Lung microvascular endothelial cell (primary cell): ENCODE measurements at regions not wholly inside any gene's neighbourhood (a gene's known extent, or its start where the extent isn't known, plus 50 kb on each side); places are given as distances from the start of the nearest gene placed in this dataset.
A peak's percentile ranks its signal among the peaks of the same experiment; 100 is the strongest.

Experiments used
- DNase-seq, 2 donors: peaks; one replicate each; pipeline versions ENCODE4 v3.0.0 to v3.0.0-alpha.2; 2010; ENCODE audit warnings: low read depth in 2 of 2

DNA sequence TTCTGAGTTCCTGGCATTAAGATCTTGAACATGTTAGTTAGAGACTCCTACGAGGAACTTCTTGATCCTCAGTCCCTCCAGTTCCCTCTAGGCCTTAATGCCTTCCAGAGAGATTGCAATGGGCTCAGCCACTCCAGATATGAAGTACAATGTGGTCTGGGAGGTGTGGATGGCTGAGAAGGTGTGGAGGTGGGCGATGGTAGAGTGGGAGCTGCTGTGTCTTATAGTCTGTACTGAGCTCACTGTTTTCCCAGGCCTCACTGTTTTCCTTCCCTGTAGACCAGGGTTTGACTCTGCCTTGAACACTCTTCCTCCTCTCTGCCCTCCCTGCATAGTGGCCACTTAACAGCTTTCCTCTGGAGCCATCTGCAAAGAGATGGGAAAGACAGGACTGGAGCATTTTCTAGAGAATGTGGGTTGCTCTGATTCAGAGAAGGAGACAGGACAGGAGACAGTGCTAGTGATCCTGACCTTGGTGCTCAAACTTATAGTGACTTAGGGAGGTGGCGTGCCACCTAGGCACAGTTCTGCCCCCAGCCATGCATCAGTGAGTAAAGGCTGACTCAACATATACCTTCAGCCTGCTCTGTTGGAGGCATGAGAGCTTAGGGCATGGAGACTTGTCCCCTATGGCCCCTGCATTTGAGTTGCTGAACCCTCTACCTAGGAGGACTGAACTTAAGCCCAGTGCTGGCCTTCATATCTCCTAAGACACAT lies 129.7 kb downstream of the TDRD15 start:
- DNase-seq = no peak

DNA sequence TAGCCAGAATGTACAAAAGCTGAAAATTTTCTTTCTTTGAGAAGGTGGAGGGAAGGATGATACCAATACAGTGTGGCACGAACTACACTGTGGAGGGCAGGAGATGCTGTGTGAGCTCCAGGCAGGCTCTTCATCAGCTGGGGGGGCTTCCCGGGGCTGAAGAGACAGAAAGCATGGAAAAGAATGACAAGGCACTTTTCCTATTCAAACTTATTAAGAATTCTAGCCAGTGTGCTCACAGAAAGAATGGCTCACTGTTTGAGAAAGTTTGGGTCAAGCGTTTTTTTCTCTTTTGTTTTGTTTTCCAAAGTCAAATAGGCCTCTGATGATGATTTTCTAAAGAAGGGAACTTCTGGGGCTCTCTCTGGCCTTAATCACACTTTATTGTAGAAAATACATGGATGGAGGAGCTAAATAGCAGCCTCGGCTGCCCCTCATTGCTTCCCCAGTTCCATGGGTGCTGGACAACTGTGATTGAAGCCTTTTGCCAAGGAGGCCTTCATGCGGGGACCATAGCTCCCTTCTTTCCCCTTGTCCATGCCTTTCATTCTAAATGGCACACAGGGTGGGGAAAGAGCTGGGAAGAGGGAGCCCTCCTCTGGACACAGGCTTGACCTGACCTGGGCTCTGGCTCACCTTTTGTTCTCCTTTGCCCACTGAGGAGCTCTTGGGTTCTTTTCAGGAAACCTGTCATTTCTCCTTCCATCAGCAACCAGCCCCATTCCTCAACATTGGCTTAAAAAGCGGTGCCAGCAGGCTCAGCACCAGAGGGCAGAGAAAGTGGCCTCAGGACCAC lies 130.6 kb downstream of the TDRD15 start:
- no peak for DNase-seq

- peak; percentile 26 to 50 for DNase-seq
Measured at GRCh38 chr2:21256006-21256405, 132.2 kb downstream of the TDRD15 start.

DNA sequence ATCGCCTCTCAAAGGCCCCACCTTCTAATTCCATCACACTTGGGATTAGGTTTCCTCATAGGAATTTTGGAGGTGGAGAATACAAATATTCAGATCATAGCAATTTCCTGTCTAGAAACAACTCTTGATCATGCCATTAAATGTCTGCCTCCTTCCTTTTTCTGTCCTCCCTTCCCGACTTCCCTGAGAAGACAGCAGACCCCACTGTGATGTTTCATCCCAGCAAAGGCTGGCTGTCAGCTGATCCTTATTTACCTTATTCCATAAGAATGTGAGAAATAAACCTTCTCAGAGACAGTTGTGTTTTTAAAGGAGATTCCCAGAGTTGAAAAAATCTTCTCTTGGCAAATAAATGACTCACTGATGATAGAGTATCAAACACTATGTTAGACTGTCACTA lies 133.9 kb downstream of the TDRD15 start:
- no peak for DNase-seq

GRCh38 chr2:21258082-21258481 lies 134.3 kb downstream of the TDRD15 start:
- DNase-seq = no peak

DNA sequence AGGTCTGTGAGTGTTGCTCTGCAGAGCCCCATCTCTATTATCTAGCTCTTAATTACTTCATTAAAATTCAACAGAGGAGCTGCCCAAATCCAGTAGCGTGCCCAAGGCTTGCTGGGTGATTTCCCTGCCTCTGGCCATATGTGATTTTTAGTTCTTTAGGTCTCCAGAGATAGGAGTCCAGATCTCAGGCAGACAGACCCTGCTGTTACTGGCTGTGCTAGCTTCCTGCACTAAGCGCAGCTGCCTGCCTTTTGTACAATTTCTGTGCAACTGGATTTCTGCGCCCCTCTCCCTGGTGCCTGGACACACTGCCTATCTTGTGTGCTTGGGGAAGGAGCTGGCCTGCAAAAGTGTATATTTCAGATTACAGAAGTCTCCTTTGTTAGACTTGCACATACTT lies 136.5 kb downstream of the TDRD15 start:
- DNase-seq = no peak

DNA sequence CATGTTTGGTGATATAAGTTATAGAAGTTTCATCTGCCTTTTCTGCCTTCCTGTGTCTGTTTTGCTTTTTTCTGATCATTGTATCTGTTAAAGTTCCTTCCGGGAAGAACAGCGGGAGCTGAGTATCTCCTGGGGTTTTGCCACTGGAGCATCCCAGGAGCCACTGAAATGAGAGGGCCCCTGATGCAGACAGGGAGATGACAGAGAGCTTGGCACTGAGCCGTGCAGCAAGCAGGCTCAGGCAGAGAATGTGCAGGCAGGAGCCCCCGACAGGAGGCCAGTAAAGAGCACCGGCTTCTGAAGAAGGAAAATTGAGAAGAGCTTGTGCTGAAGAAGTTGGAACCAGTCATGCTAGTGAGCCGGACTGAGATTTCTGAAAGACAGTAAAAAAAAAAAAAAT lies 137.8 kb downstream of the TDRD15 start:
- no peak for DNase-seq

GRCh38 chr2:21262426-21262940 lies 138.7 kb downstream of the TDRD15 start:
- no peak for DNase-seq

- DNase-seq = no peak
Measured at GRCh38 chr2:21263622-21264021, 139.9 kb downstream of the TDRD15 start.

- no peak for DNase-seq
Measured at GRCh38 chr2:21265752-21266151, 142.0 kb downstream of the TDRD15 start.

DNA sequence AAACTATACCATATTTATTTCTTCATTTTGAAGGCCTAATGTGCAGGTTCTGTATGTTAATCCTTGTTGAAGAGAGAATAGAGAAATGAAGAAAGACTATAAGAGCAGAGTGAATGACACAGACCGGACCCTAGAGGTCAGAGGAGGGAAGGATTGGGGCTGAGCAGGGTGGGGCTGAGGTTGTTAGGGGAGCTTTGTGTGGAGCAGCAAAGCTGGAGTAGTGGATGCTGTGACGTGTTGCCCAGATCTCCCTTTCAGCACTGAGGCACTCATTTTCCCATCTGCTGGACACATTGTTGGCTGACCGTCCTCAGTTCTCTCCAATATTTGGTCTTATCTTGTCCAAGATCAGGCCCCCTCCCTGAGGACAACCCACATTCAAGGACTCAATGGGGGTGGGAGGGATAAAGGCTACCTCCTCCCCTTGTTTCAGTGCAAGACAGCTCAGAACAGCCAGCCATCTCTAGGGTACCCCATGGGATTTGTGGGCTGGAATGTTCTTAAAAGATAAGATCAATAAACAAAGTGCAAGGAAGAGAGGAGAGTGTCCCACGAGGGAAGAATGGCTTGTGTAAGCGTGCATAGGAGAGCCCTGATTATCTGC lies 143.6 kb downstream of the TDRD15 start:
- DNase-seq = no peak

DNA sequence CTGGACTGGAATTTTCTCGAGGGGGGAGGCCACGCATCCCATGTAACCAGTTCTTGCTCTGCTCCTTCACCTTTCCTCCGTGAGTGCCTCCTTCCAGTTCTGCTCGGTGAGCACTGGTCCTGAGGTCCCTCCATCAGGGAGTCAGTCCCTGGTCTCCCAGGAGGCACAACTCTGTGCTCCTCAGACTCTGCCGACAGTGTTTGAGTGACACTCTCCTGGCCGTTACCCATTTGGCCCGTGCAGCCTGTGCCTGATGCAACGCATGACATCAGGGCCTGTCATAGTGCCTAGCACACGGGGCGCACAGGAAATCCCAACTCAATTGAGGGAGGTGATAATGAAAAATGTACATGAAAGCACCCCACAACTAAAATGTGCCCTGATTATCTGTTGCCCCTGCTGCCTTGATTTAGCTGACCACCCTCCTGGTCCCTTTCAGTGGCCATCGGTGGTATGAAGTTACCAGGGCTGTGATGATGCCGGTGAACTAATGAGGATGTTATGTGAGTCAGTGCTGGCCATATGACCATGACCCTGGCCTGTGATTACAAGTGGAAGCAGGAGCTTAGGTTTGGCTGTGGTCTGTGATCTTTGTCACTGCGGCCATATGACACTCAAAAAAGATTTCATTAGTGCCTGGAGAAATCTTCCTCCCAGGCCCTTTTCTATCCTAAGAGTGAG lies 144.6 kb downstream of the TDRD15 start:
- no peak for DNase-seq

- no peak for DNase-seq
Measured at GRCh38 chr2:21268878-21269224, 145.1 kb downstream of the TDRD15 start.

DNA sequence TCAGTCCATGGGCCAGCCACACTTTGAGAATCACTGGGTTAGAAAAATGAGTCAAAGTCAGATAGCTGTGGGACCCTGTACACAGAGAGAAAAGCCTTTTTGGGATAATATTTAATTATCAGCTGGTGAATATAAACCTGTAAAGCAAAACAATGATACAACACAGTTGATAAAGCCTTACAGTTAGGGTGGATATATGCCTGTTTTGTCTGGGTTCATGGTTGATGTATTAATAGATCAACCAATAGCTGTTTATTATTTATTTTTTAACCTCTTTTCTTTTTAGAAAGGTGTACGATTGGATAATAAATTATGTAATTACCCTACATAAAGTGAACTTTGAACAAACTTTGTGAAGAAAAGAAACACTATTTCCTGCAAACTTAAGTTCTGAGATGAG lies 145.6 kb downstream of the TDRD15 start:
- DNase-seq = no peak

DNA sequence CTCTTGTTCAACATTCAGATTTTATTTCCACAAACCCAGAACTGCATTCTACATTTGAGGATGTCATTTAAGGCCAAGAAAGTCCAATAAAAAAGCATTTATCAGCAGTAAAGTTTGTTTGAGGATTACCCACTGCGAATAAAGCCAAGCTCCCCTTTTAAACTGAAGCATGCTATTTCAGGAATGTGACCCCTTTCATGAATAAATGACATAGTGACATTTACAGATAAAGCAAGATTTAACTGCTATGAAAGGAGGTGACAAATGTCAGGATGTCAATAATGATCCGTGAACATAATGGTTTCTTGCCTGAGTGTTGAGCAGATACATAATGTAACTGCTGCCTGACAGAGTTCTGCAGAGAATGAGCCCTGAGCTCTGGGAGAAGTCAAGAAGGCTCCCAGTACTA lies 146.3 kb downstream of the TDRD15 start:
- no peak for DNase-seq

DNA sequence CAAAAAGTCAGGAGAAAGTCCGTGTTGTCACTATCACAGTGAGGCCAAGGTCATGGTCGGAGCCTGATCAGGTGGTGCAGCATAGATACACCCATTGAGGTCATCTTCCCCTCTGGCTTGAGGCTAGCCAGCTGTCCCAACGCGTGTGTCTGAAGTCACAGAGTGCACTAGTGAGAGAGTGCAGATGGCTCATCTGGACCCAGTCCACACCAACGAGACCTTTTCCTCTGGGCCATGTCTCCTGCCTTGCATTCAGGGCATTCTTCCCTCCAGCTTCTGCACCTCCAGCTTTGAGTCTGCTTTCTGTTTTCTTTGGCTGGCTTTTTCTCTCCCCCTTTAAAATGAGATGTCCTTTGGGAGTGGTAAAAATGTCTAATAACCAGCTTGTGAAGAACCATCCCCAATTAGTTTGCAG lies 146.9 kb downstream of the TDRD15 start:
- no peak for DNase-seq

DNA sequence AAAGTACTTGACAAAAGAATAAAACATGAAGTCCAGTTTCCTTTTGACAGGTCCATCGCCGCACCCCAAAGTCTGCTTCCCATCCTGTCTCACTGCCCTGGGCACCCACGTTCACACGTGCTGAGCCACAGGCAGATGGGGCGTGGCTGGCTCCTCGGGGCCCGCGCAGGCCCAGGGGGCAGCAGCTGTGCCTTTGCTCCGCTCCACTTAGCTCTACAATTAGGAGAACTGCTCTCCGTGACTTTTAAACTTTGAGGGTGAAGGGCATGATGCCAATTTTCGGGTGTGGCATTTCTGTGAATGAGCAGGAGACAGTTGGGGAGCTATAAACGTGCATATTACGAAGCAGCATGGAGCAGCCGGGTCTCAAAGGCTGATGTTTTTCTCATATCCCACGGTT lies 152.4 kb downstream of the TDRD15 start:
- DNase-seq = no peak

- DNase-seq = no peak
Measured at GRCh38 chr2:21277068-21278056, 153.6 kb downstream of the TDRD15 start.

DNA sequence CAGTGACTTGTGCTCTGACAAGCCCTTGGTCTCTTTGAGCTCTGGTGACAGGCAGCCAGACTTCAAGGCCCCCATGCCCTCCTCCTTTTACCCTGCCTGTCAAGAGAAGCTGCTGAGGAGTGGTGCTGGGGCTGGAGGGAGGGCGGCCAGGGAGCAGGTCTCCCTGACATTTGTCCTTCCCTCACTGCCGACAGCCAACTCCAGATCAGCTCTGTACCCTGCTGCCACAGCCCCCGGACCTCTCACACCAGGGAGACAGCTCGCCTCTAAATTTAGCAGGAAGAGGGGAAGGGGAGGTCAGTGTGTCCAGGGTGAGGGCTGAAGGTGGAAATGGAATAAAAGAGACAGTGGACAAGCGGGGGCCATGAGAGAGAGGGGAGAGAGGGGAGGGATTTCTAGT lies 155.8 kb downstream of the TDRD15 start:
- no peak for DNase-seq

DNA sequence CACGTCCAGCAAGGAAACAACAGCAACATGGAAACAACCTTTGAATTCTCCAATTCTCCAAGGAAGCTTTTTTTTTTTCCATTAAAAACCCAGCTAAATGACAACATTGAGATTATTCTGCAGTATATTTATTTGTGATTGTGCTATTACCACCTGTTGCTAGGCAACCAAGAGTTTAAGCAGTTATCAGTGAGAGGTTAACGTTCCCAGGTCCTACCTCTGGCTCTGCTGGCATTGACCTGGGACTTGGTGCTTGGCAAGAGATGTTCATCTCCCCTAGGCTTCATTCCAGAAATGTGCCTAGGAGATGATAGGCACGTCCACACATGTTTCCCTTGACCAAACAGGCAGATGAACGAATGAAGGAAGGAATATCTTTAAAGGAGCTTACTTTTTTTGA lies 157.0 kb downstream of the TDRD15 start:
- DNase-seq = no peak

DNA sequence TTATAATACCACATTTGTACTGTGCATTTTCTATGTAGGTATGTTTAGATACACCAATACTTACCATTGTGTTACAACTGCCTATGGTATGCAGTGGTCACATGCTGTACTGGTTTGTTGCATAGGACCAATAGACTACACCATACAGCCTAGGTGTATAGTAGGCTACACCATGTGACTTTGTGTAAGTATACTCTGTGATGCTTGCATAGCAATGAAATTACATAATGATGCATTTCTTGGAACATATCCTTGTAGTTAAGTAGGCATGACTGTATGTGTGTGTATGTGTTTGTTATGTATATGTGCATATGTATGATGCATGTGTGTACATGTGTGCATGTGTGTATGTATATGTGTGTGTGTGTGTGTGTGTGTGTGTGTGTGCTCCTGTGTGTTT lies 157.6 kb downstream of the TDRD15 start:
- DNase-seq = no peak
